Amniotic epithelial cell (primary cell): ENCODE measurements at regions not wholly inside any gene's neighbourhood (a gene's known extent, or its start where the extent isn't known, plus 50 kb on each side); places are given as distances from the start of the nearest gene placed in this dataset.
A peak's percentile ranks its signal among the peaks of the same experiment; 100 is the strongest.

ENCODE experiments used
- DNase-seq: peaks from one replicate; pipeline ENCODE4 v3.0.0-alpha.2; 2010; ENCODE audit warnings: low read depth

DNA sequence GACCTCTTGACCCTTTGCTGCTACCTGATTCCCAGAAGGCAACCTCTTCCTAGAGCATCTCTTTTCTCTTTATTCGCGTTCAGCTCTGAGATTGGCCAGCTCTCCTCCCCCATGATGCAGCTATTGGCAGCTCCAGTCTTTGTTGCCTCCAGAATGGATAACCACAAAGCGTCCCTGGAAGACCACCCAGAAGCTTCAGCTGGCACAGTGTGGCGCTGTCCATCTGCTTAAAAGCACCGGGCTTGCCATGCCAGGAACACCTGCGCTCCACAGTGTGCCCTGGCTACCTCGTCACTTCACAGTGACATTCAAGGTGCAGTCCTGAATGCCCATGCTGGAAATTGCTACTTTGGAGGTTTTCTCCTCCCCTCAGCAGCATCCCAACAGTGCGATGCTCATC lies 353.9 kb downstream of the LMO4 start:
- no peak for DNase-seq

DNA sequence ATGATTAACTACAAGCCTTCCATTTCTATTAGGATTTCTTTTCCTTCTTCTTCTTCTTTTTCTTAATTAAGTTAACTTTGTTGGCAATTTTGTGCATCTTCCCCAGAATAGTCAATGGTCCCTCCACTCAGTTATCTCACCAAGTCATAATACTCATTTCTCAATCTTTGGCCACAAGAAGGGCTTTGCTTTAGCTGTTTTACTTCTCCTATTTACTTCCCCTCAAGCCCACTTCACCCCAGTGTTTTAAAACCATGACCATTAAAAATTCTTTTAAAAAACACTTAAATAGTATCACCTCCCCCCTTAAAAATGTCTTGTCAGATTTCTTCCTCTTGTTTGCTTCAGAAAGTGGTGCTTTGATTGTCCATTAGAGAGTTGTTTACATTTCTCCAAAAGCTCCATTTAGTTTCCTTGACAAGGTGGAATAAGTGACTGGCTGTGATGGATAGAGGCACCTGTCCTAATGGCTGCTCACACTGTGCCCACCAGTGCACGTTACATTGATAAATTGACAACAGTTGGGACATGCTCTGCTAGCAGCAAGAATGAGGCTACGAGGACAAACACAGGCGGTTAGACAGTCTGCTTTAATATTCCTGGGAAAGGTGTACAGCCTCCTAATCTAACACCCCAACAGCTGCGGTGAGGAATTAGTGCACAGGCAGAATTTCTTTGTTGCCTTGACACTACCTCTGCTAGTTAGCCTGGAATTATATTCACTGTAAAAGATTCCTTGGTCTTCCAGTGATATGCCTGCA lies 354.7 kb downstream of the LMO4 start:
- no peak for DNase-seq

DNA sequence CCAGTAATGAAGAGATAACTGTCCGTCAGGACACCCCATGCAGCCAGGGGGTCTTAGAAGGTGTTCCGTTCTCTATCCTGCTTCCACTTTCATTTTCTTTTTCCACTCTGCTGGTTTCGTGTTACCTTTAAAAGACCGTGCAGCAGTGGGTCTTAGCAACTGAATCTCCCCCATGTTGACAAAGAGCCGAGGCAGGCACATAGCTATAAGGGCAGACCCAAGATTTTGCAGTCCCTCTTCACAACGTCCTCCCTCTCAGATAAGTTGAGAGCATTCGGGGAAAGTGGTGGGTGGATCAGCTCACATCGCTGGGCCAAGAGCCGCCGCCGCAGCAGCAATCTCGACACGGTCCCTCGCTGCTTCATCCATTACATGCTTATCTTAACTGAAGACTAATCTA lies 355.5 kb downstream of the LMO4 start:
- peak; percentile 39 for DNase-seq

DNA sequence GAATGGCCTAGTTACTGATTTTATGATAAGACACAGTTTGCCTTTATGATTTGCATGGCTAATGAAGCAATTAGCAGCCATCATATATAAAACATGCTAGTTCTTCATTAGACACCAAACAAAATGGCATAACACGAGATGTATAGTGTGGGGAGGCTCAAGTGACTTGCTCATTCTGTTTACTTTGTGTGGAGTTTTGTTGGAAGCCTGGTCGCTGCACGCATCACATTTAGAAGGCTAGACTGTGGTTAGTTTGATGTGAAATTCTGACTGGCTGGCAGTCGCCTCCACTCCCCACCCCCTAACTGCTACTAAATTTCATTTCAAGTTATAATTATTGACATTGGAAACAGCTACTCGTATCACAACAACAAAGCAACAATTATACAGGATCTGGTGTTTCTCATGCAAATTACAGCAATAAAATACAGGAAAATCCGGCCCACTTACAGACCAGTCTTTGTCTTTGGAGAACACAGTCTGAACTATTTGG lies 356.1 kb downstream of the LMO4 start:
- peak; percentile 55 for DNase-seq

DNA sequence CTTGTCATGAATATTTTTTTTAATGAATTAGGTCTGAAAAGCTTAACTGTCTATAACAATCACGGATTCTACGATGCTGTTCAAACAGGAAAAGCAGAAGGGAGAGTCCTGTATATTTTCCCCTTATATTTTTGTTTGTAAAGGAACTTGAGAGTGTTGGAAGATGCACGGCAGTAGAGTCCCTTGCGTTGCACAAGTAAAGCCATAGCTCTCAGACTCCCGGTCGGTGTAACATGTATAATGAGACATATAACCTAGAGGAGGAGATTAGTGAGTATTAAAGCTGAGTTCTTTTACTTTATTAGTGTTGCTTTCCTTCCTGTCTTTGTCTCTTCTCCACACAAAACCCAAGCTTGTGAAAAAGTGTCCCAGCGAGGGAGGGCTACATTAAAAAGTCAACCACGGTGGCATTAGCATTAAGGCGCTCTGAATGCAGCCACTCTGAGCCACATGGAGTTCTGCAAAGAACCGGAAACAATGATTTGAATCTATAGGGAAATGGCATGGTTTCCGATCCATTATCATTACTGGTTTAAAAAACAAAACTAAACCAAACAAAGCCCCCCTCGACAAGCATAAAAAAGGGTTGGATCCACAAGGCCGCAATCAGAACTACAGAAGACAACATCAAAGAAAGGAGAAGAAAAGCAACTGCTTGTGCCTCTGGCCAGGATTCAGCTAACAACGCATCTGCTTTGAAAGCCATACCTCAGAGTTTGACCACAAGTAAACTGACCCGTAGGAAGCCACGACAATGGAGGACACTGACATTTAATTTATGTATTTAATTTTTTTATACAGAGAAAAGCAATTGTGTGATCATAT lies 356.8 kb downstream of the LMO4 start:
- peak; percentile 7 for DNase-seq

DNA sequence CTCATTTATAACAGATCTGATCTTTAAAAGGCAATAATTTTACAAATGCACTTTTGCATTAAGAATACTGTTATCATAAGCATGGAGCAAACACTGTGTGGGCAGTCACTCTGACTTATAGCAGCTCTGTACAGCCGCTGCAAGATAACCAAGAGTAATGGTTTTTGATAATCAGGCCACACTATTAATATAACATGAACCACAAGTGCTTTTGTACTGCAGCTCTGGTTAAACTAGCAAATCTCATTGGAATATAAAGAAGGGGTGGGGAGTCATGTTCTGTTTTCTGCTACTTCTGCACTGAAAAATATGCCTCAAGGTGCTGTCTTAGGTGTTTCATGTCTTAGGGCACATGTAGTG lies 357.4 kb downstream of the LMO4 start:
- peak; percentile 78 for DNase-seq

DNA sequence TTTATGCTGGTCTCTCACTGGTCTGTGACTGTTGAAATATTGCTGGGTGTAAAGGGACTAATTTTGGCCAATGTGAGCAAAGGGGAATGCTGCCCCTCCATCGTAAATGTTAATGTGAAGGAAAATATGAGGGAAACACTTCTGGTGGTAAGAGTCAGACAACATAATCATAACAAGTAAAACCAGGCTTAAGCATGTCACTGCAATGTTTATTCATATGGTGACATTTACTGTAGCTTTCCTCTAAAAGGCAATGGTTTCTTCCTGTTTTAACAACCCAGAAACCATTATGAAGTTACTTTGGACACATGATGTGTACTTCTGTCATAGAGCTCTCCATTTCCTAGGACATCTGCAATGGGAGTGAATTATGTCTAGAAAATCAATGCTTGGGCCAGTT lies 358.0 kb downstream of the LMO4 start:
- no peak for DNase-seq

DNA sequence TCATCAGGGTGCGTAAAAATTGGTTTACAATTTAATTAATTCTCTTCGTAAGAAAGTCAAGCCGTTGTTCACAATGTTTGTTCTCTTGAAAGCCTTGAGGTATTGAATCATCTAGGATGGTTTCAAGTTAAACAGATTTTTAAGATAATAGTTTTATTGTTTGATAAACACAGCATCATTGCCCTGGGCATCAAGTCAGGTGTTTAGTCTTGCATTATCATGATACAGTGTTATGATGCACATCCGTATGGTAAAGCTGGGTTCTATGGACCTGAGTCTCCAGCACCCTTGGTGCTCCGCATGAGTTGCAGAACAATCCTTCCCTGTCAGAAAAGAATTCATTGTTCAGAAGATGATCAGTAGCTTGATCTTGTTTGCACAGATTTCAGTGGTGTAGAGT lies 359.5 kb downstream of the LMO4 start:
- DNase-seq, result no peak

DNA sequence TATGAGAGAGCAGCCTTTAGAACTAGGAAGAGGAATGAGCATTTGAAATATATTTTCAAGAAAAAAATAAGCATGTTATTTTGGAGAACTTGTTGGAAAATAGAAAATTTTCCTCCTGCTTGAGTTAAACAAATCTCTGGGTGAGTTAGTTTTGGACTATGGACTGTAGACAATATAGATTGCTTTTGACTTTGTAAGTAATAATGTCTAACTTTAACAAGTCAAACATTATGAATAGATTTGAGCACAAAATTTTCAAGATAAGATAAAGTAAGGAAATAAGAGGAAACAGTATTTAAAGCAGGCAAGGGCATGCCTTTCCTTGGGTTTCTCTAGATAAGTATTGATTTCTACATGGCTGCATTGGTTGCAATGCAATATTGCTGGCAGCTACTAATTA lies 360.8 kb downstream of the LMO4 start:
- DNase-seq, result no peak

DNA sequence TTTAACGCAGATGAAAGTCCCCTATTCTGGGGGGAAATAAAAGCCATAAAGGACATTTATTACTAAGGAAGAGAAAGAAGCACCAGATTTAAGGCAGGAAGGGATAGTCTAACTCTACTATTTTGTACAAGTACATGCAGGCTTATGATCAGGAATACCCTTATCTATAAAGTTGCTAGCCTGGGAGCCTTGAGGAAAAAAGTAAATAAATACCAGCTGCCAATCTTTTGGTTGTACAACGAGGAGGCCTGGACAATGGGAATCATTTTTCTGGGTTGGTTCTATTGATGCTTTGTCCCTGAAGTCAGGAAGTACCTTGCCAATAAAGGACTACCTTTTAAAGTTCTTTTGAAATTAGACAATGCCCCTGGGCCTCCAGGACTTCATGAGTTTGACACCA lies 367.8 kb downstream of the LMO4 start:
- no peak for DNase-seq

DNA sequence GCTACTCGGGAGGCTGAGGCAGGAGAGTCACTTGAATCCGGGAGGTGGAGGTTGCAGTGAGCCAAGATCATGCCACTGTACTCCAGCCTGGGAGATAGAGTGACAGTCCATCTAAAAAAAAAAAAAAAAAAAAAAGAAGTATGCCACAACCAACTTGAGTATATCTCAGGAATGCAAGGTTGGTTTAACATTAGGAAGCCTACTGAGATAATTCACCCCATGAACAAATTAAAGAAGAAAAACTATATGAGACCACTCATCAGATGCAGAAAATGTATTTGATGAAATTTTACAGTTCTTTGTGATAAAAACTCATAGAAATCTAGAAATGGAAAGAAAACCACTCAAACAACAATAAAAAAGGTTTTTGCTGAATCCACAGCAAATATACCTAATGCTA lies 373.8 kb downstream of the LMO4 start:
- DNase-seq, result no peak

DNA sequence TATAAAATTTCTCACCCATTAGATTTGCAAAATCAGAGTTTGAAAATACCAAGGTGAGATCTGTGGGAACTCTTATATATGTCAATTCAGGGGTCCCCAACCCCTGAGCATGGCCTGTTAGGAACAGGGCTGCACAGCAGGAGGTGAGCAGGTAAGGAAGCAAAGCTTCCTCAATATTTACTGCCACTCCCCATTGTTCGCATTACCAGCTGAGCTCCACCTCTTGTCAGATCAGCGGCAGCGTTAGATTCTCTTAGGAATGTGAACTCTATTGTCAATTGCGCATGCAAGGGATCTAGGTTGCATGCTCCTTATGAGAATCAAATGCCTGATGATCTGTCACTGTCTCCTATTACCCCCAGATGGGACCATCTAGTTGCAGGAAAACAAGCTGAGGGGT lies 376.6 kb downstream of the LMO4 start:
- DNase-seq, result no peak

DNA sequence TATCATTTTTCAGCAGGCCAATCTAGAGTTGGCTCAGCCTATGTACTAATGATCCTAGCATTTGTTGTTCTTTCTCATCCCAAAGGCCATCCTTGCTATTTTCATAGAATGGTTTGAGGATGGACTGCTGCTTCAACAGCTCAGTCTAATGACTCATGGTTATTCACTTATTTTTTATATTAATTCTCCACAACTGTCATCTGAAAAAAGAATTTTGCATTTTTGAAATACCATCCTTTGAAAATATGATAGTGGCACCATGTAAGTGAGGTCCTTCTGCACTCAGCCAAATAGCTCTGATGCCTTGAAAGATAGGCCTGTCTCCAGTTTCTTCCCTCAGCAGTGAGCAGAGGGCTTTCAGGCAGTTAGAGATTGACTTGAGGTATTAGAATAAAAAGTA lies 377.5 kb downstream of the LMO4 start:
- DNase-seq, result peak; percentile 39

DNA sequence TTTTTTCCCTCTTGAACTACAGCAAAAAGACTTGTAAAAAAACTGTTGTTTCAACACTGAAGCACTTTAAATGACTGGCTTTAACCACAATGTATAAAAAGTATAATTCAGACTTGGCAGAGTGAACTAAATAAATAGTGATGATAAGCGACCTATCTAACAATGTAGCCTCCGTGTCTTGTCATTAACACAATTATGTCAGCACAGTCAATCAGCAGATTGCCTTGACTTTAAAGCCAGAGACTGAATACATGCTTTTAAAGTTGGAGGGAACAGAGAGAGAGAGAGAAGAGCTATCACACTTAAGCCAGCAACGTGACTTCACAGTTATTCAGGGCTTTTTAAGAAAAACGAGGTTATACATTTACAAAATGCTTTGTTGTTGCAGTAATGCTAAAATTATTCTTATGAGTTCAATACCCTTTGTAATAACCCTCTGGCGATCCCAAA lies 378.1 kb downstream of the LMO4 start:
- DNase-seq, result peak; percentile 25

DNA sequence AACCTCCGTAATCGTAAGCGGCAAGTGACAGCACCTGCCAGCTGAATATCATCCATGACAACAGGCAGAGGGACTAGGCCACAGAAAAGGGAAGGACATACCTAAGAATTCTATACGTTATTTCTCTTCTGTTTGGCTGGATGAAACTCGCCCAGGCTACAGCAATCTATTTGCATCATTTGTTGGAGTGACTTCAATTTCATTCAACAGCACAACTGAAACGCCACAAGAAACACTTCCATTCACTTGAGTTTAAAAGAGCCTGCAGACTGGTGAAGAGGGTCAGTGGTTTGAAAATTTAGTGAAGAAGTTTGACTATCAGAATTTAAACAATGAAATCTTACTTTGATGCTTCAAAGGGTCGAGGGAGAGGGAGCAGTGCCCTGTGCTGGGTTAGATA lies 378.7 kb downstream of the LMO4 start:
- no peak for DNase-seq

DNA sequence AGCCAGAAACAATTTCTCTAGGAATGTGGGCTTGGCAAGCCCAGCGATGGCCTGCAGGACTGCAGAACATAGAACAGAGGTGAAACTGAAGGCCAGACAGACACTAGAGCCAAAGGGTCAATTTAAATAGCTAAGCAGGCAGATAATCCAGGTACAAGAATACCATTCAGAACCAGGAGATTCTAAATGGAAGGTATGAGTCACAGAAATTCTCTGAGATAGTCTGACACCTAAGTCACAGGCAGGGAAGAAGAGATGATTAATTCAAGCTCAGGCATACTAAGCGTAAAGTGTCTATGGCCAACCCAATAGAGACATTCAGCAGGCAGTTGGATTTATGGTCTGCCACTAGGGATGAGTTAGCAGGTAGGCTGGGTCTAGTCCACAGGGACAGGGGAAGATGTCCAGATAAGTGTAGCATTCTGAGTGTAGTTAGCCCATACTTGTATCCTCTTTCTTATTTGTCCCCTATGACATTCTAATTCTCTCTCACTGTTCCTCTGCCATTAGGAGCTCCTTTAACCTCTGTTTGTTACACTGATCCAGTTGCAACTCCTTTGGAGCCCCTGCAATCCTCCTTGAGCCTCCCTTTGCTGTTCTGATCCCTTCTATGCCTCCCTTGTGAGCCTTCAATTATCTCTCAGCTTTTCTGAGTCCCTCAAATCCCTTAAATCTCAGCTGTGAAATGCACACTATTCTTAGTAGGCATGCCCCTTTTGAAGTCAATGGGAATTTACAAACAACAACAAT lies 383.8 kb downstream of the LMO4 start:
- peak; percentile 9 for DNase-seq

DNA sequence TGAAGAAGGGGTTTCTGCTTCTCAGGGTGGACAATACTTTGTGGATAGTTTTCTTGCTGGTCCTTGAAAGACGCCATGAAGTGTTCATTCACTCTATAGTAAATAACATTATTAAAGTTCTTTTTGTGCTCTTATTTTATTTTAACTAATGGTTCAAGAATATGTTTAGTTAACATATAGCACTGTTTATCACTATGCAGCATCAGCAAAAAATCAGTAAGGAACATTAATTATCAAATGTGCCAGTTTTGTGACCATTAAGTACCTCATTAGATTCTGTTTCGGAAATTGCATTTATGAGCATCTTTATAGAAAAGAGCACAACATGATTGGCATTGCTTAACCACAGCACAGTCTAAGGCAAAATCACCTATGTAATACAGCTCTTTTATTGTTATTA lies 385.6 kb downstream of the LMO4 start:
- DNase-seq, result no peak

DNA sequence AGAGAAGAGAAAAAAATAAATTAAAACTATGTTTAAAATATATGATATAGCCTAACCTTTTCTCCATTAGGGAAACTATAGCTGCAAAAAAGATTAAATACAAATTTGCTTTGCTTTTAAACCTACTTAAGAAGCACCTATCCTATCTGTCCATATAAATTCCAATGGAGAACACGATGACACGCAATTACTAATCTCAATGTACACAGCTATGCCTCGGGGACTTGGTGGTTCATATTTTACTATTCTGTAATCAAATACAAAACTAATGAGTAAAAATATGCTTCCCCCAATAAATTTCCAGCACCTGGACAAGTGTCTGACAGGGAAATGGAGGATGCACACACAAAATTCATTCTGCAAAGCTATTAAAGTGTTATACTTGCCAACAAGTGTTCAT lies 386.4 kb downstream of the LMO4 start:
- DNase-seq, result no peak

DNA sequence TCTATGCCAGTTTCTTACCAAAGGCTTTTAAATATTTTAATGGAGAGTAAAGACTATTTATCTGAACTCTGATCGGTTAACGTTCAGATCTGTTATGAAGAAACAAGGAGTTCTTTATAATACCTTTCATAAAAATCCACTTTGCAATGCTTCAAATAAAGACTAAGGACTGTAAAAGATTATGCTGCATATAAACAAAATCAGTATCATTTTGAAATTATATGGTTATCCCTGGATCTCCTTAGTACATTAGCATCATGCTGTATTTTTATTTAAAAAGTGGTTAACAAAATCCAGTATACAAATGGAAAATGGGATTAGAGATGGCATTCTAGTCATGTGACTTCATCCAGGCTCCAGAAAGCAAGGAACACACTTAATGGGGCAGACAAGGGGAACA lies 386.8 kb downstream of the LMO4 start:
- DNase-seq, result no peak

DNA sequence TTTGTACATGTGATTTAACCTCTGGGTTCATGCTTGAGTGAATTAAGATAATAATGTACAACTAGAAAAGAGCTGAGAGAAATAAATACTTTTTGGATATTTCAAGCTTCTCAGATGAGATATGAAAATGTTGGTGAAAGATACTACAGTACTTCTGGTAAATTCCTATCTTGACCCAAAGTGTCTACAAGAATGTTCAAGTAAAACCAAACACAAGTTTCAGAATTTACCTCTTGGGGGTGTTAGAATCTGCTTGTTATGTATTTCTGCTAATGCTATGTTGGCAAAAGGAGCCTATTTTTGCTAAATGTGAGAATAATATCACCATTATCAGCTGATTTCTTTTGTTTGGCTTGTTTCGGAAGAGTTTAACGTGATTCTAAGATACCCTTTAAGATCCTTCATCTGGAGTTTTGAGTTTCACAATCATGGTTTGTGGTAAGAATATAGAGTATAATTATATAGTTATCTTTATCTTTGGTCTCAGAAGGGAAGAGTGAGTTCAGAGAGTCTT lies 388.5 kb downstream of the LMO4 start:
- no peak for DNase-seq

DNA sequence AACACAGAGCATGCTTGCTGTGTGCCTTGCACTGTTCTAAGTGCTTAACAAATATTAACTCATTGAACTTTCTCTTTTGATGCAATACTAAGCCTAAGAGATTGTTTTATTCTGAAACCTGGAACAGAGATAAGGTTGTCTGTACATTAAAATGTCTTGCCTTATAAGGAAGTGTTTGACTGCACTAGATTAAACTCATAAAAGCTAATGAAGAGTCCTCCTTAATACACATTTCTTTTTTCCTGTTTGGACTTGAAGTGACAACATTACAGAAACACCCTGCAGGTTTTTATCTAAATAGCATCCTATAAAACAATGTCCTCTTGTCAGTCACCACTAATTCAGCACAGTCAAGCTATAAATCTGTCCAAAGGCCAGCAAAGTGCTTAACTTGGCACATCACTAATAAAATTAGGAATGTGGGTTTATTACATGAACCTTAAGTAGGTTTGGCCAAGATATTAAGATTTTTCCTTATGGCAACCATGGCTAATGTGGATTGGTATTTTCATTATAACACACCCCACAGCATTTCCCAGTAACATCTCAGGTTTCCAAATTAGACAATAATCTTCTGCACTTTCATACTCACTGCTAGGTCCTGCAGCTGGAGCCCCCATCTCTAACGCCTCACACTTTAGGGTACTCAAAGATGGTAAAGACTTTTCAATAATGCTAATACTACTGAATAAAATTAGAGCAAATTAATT lies 389.7 kb downstream of the LMO4 start:
- no peak for DNase-seq

DNA sequence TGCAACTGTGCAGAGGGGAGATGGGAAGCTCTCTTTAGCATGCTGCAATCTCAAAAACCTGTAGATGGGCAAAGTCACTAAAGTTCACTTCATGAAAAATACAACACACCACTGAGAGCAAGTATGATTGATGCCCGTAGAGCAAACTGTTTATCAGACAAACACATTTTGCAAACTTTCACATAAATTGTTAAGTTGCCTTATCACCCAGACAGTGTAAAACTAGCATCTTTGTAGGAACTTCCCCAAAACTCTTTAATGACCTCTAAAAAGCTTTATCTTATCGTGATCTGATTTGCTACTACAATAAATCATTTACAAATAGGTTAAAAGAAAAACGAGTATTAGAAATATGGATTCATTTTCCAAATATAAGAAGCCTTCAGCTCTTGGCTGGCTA lies 391.0 kb downstream of the LMO4 start:
- no peak for DNase-seq
